Karpas-422 (cell line): ENCODE measurements at regions not wholly inside any gene's neighbourhood (a gene's known extent, or its start where the extent isn't known, plus 50 kb on each side); places are given as distances from the start of the nearest gene placed in this dataset. TPM values are rescaled to one million over a fixed set of nuclear protein-coding genes. Genes with fewer than 3 reads are reported as not detected.

ENCODE experiments used
- small RNA-seq: library from RNA; depleted of rRNA; stranded (forward); fragments of <200 nt; gene quantifications from one replicate; pipeline ENCODE3, GENCODE V24; 2014

Small RNA genes lying in the stretch of these regions (small RNA-seq; reads per million reads assigned to genes)
- not detected for gene RNU6-420P
